GM12891 (cell line): ENCODE measurements at regions not wholly inside any gene's neighbourhood (a gene's known extent, or its start where the extent isn't known, plus 50 kb on each side); places are given as distances from the start of the nearest gene placed in this dataset.

Source experiments
- PAX5 ChIP-seq: IDR thresholded peaks from 2 replicates; pipeline ENCODE4 v1.6.1; 2011; ENCODE audit warnings: low read length, moderate library complexity, mild to moderate bottlenecking; ENCODE audit not compliant: insufficient read depth, severe bottlenecking
- POLR2A ChIP-seq: IDR thresholded peaks from 2 replicates; pipeline ENCODE4 v1.6.1; 2011; ENCODE audit warnings: low read depth, low read length, control low read depth
- POLR2AphosphoS5 ChIP-seq: IDR thresholded peaks from 2 replicates; pipeline ENCODE4 v1.6.1; 2011; ENCODE audit warnings: low read depth, low read length, control low read depth
- TAF1 ChIP-seq: IDR thresholded peaks from 2 replicates; pipeline ENCODE4 v1.6.1; 2011; ENCODE audit warnings: low read depth, low read length, control low read depth

- TF ChIP-seq POLR2AphosphoS5 (no peak), POLR2A (no peak), TAF1 (no peak), PAX5 (no peak)
Measured at GRCh38 chr13:72296246-72296645, 429.2 kb upstream of the DACH1 start.
